AG04449 (cell line): ENCODE measurements at regions not wholly inside any gene's neighbourhood (a gene's known extent, or its start where the extent isn't known, plus 50 kb on each side); places are given as distances from the start of the nearest gene placed in this dataset.
"Not testable (repeated sequence)": the region's sequence is repeated elsewhere in the genome, so short reads cannot be mapped to it uniquely, and the experiment has no call there.

Source experiments
- CTCF ChIA-PET: fragments of 350-600 bp; formaldehyde crosslinking; extraction: SDS; loops from one replicate; lab custom pipeline; 2021; ENCODE audit warnings: antibody characterized with exemption; lab: Yijun Ruan, JAX
- POLR2A ChIA-PET: fragments of 400-600, 350-600 bp; formaldehyde crosslinking; extraction: SDS; loops from one replicate; lab custom pipeline; 2020; ENCODE audit warnings: antibody characterized with exemption, inconsistent platforms; lab: Yijun Ruan, JAX
- DNase-seq: peaks from one replicate; pipeline ENCODE4 v3.0.0-alpha.2; 2010; ENCODE audit warnings: low read depth, low spot score
- H3K4me3 ChIP-seq: 2 replicates; pipeline ENCODE4 v1.5.1; 2011; ENCODE audit warnings: low read depth, mild to moderate bottlenecking, control low read depth, low read length
- TF ChIP-seq, protein P1 (sequence below): IDR thresholded peaks from one replicate; pipeline ENCODE4 v1.5.1; 2011; ENCODE audit warnings: mild to moderate bottlenecking, moderate library complexity, low read length, control low read depth, inconsistent platforms; ENCODE audit not compliant: insufficient read depth; ENCODE audit errors: missing control alignments

DNA sequence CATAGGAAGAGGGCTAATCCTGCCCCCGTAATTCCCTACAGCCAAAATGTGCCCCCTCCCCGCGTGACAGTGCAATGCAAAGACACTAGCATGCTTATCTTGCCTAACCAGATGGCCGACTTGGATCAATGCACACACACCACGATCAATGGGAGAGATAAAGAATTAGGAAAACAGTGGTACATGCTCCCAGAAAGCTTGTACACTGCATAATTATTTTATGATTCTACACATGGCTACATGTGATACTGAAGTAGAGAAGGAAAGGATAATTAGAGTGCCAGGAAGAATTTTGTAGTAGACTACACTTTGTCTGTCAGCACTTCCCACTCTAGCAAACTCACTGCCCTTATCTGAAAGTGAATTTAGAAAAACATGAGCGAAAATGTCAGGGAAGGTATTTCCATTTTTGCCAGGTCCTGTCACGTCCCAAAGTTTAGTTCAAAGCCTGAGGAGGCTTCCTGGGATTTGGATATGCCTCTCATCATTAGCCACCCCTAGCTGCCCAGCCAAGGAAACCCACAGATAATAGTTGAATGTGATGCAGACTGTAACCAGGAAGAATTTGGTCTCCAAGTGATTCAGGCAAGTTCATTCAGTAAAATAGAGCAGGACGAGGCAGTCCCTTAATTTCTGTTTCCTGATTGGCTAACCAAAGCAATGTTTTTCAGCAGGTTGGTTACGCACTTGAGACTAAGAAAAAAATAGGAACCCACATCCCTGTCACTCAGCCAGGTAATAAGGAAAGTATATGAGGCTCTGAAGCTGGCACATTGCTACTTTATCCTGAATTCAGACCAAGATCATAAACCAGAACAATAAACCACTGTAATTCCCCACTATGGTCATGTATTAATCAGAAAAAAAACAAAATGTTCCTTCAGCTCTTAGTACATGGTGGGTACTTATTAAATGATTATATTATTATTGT, 199.6 kb upstream of the OTX2 start:
- TF ChIP-seq, protein P1, sequence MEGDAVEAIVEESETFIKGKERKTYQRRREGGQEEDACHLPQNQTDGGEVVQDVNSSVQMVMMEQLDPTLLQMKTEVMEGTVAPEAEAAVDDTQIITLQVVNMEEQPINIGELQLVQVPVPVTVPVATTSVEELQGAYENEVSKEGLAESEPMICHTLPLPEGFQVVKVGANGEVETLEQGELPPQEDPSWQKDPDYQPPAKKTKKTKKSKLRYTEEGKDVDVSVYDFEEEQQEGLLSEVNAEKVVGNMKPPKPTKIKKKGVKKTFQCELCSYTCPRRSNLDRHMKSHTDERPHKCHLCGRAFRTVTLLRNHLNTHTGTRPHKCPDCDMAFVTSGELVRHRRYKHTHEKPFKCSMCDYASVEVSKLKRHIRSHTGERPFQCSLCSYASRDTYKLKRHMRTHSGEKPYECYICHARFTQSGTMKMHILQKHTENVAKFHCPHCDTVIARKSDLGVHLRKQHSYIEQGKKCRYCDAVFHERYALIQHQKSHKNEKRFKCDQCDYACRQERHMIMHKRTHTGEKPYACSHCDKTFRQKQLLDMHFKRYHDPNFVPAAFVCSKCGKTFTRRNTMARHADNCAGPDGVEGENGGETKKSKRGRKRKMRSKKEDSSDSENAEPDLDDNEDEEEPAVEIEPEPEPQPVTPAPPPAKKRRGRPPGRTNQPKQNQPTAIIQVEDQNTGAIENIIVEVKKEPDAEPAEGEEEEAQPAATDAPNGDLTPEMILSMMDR: no peak
- ChIA-PET CTCF (no interaction called here), POLR2A (no interaction called here)
- DNase-seq: no peak
- no peak overlapping the region for H3K4me3 ChIP-seq

DNA sequence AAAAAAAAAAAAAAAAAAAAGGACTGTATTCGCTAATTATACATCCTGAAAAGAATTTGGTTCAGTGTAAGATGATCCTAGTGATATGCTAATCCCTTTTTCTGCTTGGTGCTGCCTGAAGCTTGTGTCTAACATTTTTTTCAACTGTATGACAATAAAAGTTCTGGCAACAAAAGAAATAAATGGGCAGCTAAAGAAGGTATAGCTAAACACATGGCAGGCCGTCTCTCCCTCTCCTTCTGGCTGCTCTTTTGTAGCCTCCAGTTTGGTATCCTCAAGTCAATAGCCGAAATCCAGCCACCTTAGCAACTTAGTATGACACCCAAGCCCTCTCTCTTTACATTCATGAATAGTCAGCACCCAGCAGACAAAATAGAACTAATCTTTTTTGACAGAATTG, 198.3 kb upstream of the OTX2 start:
- no peak for DNase-seq
- ChIA-PET POLR2A (interaction anchor here (0.6 kb wide), 1 partner anchor 41 kb away, joined by 3 read pairs; no protein-coding TSS in a partner anchor), CTCF (no interaction called here)
- H3K4me3 ChIP-seq: no peak overlapping the region
- TF ChIP-seq, protein P1: no peak

DNA sequence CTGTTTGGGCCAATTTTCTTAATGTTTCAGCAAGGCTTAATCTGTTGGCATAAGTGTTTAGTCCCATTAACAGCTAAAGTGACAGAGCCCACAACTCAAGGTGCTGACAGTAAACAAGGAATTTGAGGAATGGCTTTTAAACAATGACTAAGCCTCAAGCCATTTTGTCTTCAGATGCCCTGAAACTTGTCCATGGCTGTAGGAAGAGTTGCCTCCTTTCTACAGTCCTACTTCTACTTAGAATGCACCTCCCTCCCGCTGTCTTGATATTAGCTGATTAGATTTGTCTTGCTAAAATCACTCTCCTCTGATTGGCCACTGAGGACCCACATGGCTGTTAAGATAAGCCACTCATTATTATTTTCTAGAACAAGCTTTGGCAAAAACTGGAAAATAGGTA, 188.4 kb upstream of the OTX2 start:
- ChIA-PET CTCF (no interaction called here), POLR2A (no interaction called here)
- TF ChIP-seq, protein P1: no peak
- DNase-seq: no peak
- H3K4me3 ChIP-seq: no peak overlapping the region

DNA sequence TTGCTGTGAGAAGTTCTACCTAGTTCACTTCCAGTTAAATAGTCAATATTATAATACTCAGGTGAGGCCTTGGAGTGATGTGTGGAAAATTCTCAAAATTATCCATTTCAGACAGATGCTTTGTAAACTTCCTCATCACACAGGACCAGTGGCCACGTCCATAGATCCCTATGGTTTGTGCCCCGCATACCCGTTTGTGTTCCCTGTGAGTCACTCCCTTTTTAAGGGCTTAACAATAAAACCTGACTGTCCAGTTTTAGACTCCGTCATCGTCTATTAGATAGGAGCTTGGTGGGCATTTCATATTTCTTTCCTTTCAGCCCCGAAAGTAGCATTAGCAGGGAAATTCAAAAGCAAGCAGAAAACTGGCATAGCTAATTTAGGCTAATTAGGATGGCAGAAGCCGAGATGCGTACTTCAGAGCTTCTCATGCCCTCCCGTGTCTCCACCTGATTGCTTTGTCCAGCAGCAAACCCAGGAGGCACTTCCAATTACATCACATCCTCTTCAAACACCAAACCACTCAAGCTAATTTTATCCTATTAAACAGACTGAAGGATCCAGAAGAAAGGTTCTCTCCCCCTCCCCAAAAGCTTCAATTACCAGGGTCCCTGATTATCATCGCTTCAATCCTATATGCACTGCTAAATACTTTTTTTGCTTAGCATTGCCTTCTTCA, 186.6 kb upstream of the OTX2 start:
- TF ChIP-seq, protein P1: no peak
- DNase-seq: no peak
- H3K4me3 ChIP-seq: no peak overlapping the region
- ChIA-PET POLR2A (no interaction called here), CTCF (no interaction called here)

DNA sequence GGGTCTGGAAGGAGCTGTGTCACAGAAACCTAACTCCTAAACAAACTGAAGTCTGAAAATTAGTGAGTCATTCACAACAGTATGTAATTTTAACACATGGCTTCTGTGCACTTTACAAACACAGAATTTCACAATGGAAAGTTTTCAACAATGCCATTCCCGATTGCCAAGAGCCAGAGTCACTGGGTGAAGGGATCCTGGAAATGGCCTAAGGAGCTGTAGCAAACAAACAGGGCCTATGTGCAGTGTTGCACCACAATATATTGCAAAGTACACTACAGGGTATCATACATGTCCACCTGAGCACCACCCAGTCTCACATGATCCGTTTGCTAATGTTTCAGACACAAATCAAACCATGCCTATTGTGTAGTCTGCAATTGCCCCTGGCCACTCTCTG, 184.7 kb upstream of the OTX2 start:
- H3K4me3 ChIP-seq: no peak overlapping the region
- TF ChIP-seq, protein P1: no peak
- ChIA-PET POLR2A (no interaction called here), CTCF (no interaction called here)
- no peak for DNase-seq

DNA sequence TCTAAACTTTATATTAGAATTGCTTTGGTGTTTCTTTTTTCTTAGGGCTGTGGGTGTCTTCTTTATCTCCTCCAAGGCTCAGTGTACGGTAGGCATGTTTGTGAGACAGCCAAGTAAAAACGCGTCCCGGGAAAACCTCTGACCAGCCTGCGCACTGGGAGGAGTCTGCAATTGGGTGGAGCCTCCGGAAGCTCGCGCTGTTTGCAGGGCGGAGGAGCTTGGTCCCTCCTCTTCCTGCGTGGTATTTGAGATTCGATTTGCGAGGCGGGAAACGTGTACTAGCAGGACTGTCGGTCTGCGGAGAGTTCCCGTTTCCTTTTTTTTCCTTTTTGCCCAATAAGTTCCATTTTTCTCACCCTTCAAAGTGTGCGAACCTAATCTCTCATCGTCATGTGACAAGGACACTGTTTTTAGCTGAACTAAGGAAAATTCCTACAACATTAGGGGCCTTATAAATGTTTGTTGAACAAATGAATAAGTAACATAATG, 182.1 kb upstream of the OTX2 start:
- DNase-seq: no peak
- TF ChIP-seq, protein P1: no peak
- CTCF ChIA-PET: interaction anchor here (0.6 kb wide), 1 partner anchor 366 kb away, joined by 3 read pairs; no protein-coding TSS in a partner anchor
- POLR2A ChIA-PET: no interaction called here
- no peak overlapping the region for H3K4me3 ChIP-seq

DNA sequence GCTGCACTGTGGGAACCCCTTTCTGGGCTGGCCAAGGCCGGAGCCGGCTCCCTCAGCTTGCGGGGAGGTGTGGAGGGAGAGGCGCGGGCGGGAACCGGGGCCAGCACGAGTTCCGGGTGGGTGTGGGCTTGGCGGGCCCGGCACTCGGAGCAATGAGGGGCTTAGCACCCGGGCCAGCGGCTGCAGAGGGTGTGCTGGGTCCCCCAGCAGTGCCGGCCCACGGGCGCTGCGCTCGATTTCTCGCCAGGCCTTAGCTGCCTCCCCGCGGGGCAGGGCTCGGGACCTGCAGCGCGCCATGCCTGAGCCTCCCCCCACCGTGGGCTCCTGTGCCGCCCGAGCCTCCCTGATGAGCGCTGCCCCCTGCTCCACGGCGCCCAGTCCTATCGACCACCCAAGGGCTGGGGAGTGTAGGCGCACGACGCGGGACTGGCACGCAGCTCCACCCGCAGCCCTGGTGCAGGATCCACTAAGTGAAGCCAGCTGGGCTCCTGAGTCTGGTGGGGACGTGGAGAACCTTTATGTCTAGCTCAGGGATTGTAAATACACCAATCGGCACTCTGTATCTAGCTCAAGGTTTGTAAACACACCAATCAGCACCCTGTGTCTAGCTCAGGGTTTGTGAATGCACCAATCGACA, 180.8 kb upstream of the OTX2 start:
- POLR2A ChIA-PET, CTCF ChIA-PET, DNase-seq, H3K4me3 ChIP-seq: not testable (repeated sequence)
